ENCODE measurements at regions not wholly inside any gene's neighbourhood (a gene's known extent, or its start where the extent isn't known, plus 50 kb on each side); places are given as distances from the start of the nearest gene placed in this dataset.

GRCh38 chr6:77017537-77017936 lies 445.8 kb downstream of the HTR1B start:
- no peaks in the 10 kb centered on the region for H3K9me3 ChIP-seq (ENCODE audit: insufficient read depth, low read depth)
- H3K4me2 ChIP-seq, result no peak overlapping the region
- ChIA-PET POLR2A (ENCODE audit: unreplicated experiment) (no interaction called here), CTCF (no interaction called here)
- no peak for DNase-seq
- H3K27me3 ChIP-seq (ENCODE audit: insufficient read depth, low read depth), result no peaks in the 10 kb centered on the region
- intact Hi-C loops (cut with micrococcal nuclease; ENCODE audit: unreplicated experiment), result no loop called here
- no peaks in the 10 kb centered on the region for H3K79me2 ChIP-seq (ENCODE audit: low read depth)
- H3F3A ChIP-seq (ENCODE audit: insufficient read depth, low read depth), result no peaks in the 10 kb centered on the region
- no peak overlapping the region for H3K27ac ChIP-seq
- no TSS peak for BruUV-seq (replicated peaks)
- TF ChIP-seq EZH2 (IDR thresholded peaks at IDR 0.05; ENCODE audit: low read depth), result no peak
- TF ChIP-seq, protein P1, sequence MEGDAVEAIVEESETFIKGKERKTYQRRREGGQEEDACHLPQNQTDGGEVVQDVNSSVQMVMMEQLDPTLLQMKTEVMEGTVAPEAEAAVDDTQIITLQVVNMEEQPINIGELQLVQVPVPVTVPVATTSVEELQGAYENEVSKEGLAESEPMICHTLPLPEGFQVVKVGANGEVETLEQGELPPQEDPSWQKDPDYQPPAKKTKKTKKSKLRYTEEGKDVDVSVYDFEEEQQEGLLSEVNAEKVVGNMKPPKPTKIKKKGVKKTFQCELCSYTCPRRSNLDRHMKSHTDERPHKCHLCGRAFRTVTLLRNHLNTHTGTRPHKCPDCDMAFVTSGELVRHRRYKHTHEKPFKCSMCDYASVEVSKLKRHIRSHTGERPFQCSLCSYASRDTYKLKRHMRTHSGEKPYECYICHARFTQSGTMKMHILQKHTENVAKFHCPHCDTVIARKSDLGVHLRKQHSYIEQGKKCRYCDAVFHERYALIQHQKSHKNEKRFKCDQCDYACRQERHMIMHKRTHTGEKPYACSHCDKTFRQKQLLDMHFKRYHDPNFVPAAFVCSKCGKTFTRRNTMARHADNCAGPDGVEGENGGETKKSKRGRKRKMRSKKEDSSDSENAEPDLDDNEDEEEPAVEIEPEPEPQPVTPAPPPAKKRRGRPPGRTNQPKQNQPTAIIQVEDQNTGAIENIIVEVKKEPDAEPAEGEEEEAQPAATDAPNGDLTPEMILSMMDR (conservative IDR thresholded peaks at IDR 0.05), result no peak
- H2AFZ ChIP-seq, result no peak overlapping the region
- H3K4me3 ChIP-seq, result no peak overlapping the region
- no peaks in the 10 kb centered on the region for H3K9me2 ChIP-seq (ENCODE audit: insufficient read depth)
- no peaks in the 10 kb centered on the region for H3K4me1 ChIP-seq (replicated peaks; ENCODE audit: insufficient read depth)
- no peaks in the 10 kb centered on the region for H4K20me1 ChIP-seq (ENCODE audit: insufficient read depth)
- H3K36me3 ChIP-seq (ENCODE audit: low read depth), result no peaks in the 10 kb centered on the region

- BruUV-seq (replicated peaks), result no TSS peak
- no peaks in the 10 kb centered on the region for H3K36me3 ChIP-seq (ENCODE audit: low read depth)
Measured at GRCh38 chr6:77015350-77015749, 447.9 kb downstream of the HTR1B start.

GRCh38 chr6:77011929-77012545 lies 451.3 kb downstream of the HTR1B start:
- Histone ChIP-seq H3K4me1 (replicated peaks; ENCODE audit: insufficient read depth) (no peaks in the 10 kb centered on the region), H3K4me2 (no peak overlapping the region), H2AFZ (no peak overlapping the region), H3K27ac (no peak overlapping the region), H3K9me3 (ENCODE audit: insufficient read depth, low read depth) (no peaks in the 10 kb centered on the region), H4K20me1 (ENCODE audit: insufficient read depth) (0 out of 2 replicates have a peak, but pooled peaks cover 3% of the 10 kb centered on the region), H3K36me3 (ENCODE audit: low read depth) (no peaks in the 10 kb centered on the region), H3K4me3 (no peak overlapping the region), H3K79me2 (ENCODE audit: low read depth) (no peaks in the 10 kb centered on the region), H3K9me2 (ENCODE audit: insufficient read depth) (no peaks in the 10 kb centered on the region), H3F3A (ENCODE audit: insufficient read depth, low read depth) (no peaks in the 10 kb centered on the region), H3K27me3 (ENCODE audit: insufficient read depth, low read depth) (no peaks in the 10 kb centered on the region)
- BruUV-seq (replicated peaks), result no TSS peak
- intact Hi-C loops (cut with micrococcal nuclease; ENCODE audit: unreplicated experiment), result no loop called here
- ChIA-PET POLR2A (ENCODE audit: unreplicated experiment) (no interaction called here), CTCF (no interaction called here)
- no peak for DNase-seq
- no peak for TF ChIP-seq EZH2 (IDR thresholded peaks at IDR 0.05; ENCODE audit: low read depth)
- TF ChIP-seq, protein P1 (conservative IDR thresholded peaks at IDR 0.05), result no peak

More at GRCh38 chr6:77015350-77015749, 447.9 kb downstream of the HTR1B start:
- Histone ChIP-seq H3K4me2 (no peak overlapping the region), H2AFZ (no peak overlapping the region), H3K27me3 (ENCODE audit: insufficient read depth, low read depth) (no peaks in the 10 kb centered on the region), H3K4me3 (no peak overlapping the region), H3K27ac (no peak overlapping the region), H3K4me1 (replicated peaks; ENCODE audit: insufficient read depth) (no peaks in the 10 kb centered on the region), H3K9me2 (ENCODE audit: insufficient read depth) (no peaks in the 10 kb centered on the region), H3K79me2 (ENCODE audit: low read depth) (no peaks in the 10 kb centered on the region), H3K9me3 (ENCODE audit: insufficient read depth, low read depth) (no peaks in the 10 kb centered on the region), H3F3A (ENCODE audit: insufficient read depth, low read depth) (no peaks in the 10 kb centered on the region), H4K20me1 (ENCODE audit: insufficient read depth) (no peaks in the 10 kb centered on the region)
- intact Hi-C loops (cut with micrococcal nuclease; ENCODE audit: unreplicated experiment), result no loop called here
- ChIA-PET CTCF (interaction anchor here (0.7 kb wide), 1 partner anchor 82 kb away, joined by 3 read pairs; no protein-coding TSS in a partner anchor), POLR2A (ENCODE audit: unreplicated experiment) (no interaction called here)
- TF ChIP-seq, protein P1 (conservative IDR thresholded peaks at IDR 0.05), result no peak
- no peak for TF ChIP-seq EZH2 (IDR thresholded peaks at IDR 0.05; ENCODE audit: low read depth)
- no peak for DNase-seq
